Natural killer cell (primary cell): ENCODE measurements at regions not wholly inside any gene's neighbourhood (a gene's known extent, or its start where the extent isn't known, plus 50 kb on each side); places are given as distances from the start of the nearest gene placed in this dataset.
"Not testable (repeated sequence)": the region's sequence is repeated elsewhere in the genome, so short reads cannot be mapped to it uniquely, and the experiment has no call there.

ENCODE experiments used
- ATAC-seq, 3 donors: fragments of 150-1000 bp in 2 of 3; fragments of 200-7000 bp in 1 of 3; cut with Tn5 transposase; 1 replicate in 1 of 3; 2 replicates in 2 of 3; pipeline ENCODE4 v1.10.0; 2021; ENCODE audit warnings: mild to moderate bottlenecking in 2 of 3, moderate library complexity in 2 of 3
- DNase-seq, 2 donors: peaks; one replicate each; pipeline versions ENCODE4 v3.0.0 to v3.0.0-alpha.2; 2013 to 2021; ENCODE audit warnings: mixed read lengths in 1 of 2
- H3K27ac ChIP-seq: one replicate; pipeline ENCODE4 v1.5.1; 2013; ENCODE audit warnings: mild to moderate bottlenecking, low read length
- H3K27me3 ChIP-seq: one replicate; pipeline ENCODE4 v1.6.1; 2013; ENCODE audit warnings: low read length; ENCODE audit not compliant: control insufficient read depth, insufficient read depth
- H3K36me3 ChIP-seq: one replicate; pipeline ENCODE4 v1.6.1; 2013; ENCODE audit warnings: low read length; ENCODE audit not compliant: control insufficient read depth, insufficient read depth
- H3K4me1 ChIP-seq: one replicate; pipeline ENCODE4 v1.6.1; 2013; ENCODE audit warnings: low read length; ENCODE audit not compliant: control insufficient read depth, insufficient read depth
- H3K4me3 ChIP-seq: one replicate; pipeline ENCODE4 v1.5.1; 2013; ENCODE audit warnings: low read length
- H3K9me3 ChIP-seq: one replicate; pipeline ENCODE4 v1.6.1; 2013; ENCODE audit warnings: low read length; ENCODE audit not compliant: control insufficient read depth, insufficient read depth
- H3K27ac Mint-ChIP-seq, 2 donors: one replicate each; pipeline ENCODE4 v1.8.0; 2022; ENCODE audit warnings: mild to moderate bottlenecking in 2 of 2, mixed read lengths in 2 of 2, moderate library complexity in 1 of 2
- H3K27me3 Mint-ChIP-seq, 2 donors: one replicate each; pipeline ENCODE4 v1.8.0; 2022; ENCODE audit warnings: low read depth in 2 of 2, mixed read lengths in 2 of 2
- H3K36me3 Mint-ChIP-seq: one replicate; pipeline ENCODE4 v1.8.0; 2022; ENCODE audit warnings: mixed read lengths
- H3K4me1 Mint-ChIP-seq, 2 donors: one replicate each; pipeline ENCODE4 v1.8.0; 2022; ENCODE audit warnings: mixed read lengths in 2 of 2
- H3K4me3 Mint-ChIP-seq: one replicate; pipeline ENCODE4 v1.8.0; 2022; ENCODE audit warnings: mild to moderate bottlenecking, moderate library complexity, mixed read lengths
- H3K9me3 Mint-ChIP-seq, 2 donors: one replicate each; pipeline ENCODE4 v1.8.0; 2022; ENCODE audit warnings: mixed read lengths in 2 of 2
- WGBS: methylation state at CpG from one replicate; pipeline ENCODE4 v1.1.7; 2013; ENCODE audit warnings: missing lambda C conversion rate; ENCODE audit not compliant: insufficient coverage; 5-methylcytosine and 5-hydroxymethylcytosine counted together
- intact Hi-C: fragments of 100-400 bp; cut with micrococcal nuclease; formaldehyde crosslinking; loops from one replicate; pipeline ENCODE4 v1.14.2; 2022
- TF ChIP-seq, protein P1 (sequence below): fragments of 200-600 bp; IDR thresholded peaks from one replicate; pipeline ENCODE4 v1.8.0; 2022; ENCODE audit warnings: antibody characterized with exemption

DNA sequence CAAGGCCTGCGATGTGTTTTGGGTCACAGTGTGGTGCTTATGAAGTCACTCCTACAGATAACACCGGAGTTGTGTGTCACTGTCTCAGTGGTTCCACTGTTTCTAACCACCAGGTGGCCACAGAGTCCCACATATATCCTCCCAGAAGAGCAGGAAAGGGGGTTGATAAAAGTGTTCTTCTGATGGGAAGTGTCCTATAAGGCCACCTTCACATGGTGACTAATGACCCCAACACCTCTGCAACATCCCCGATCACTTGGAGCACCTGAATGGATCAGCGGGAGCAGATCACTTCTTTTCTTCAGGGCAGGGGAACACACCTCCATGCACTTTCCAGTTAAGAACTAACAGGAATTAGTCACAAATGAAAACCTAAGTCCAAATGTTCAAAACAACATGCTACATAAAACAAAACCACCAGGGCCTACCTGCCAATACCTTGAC lies 111.5 kb downstream of the PPIAL4G start:
- H3K36me3 Mint-ChIP-seq, H3K27me3 Mint-ChIP-seq, H3K27me3 ChIP-seq, H3K9me3 ChIP-seq, H3K9me3 Mint-ChIP-seq, intact Hi-C loops, H3K36me3 ChIP-seq, H3K4me3 ChIP-seq: not testable (repeated sequence)
- peak overlapping the region; percentile 73 for H3K27ac ChIP-seq
- 11% methylated on average over 4 of the region's 4 CpGs for WGBS
- H3K4me1 Mint-ChIP-seq: peaks cover 24 to 25% of the 10 kb centered on the region in 2 donors
- ATAC-seq: peak; percentile 80 to 84 (median 82)
- DNase-seq: peak; percentile 56 to 90
- TF ChIP-seq, protein P1, sequence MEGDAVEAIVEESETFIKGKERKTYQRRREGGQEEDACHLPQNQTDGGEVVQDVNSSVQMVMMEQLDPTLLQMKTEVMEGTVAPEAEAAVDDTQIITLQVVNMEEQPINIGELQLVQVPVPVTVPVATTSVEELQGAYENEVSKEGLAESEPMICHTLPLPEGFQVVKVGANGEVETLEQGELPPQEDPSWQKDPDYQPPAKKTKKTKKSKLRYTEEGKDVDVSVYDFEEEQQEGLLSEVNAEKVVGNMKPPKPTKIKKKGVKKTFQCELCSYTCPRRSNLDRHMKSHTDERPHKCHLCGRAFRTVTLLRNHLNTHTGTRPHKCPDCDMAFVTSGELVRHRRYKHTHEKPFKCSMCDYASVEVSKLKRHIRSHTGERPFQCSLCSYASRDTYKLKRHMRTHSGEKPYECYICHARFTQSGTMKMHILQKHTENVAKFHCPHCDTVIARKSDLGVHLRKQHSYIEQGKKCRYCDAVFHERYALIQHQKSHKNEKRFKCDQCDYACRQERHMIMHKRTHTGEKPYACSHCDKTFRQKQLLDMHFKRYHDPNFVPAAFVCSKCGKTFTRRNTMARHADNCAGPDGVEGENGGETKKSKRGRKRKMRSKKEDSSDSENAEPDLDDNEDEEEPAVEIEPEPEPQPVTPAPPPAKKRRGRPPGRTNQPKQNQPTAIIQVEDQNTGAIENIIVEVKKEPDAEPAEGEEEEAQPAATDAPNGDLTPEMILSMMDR: peak; percentile 85
- H3K4me3 Mint-ChIP-seq: peak overlapping the region; percentile 64
- H3K27ac Mint-ChIP-seq: peak overlapping the region; percentile 92 to 95
- peaks cover 38% of the 10 kb centered on the region for H3K4me1 ChIP-seq

DNA sequence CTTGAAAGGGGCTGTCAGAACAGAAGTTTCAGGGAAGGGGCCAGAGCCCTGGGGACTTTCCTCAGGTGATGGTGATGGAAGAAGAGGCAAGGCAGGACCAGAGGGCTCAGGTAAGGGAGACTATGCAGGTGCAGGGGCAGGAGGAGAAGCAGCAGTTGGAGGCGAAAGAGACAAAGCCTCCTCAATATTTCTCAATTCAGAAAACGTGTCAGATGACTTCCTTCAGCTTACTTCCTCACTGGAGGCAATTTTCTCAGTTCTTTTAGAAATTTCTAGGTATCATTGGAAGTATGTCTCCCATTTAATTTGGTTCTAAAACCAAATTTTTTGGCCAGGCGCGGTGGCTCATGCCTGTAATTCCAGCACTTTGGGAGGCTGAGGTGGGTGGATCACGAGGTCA lies 112.4 kb downstream of the PPIAL4G start:
- H3K27me3 Mint-ChIP-seq, ATAC-seq, H3K27ac ChIP-seq, H3K9me3 ChIP-seq, H3K9me3 Mint-ChIP-seq, H3K4me3 Mint-ChIP-seq, DNase-seq, H3K36me3 Mint-ChIP-seq, intact Hi-C loops, H3K36me3 ChIP-seq, H3K4me3 ChIP-seq, H3K27me3 ChIP-seq: not testable (repeated sequence)
- H3K4me1 ChIP-seq: peaks cover 43% of the 10 kb centered on the region
- peak overlapping the region; percentile 51 to 92 for H3K27ac Mint-ChIP-seq
- H3K4me1 Mint-ChIP-seq: peaks cover 29% of the 10 kb centered on the region in 2 donors
- WGBS: 97% methylated on average over 3 of the region's 5 CpGs

DNA sequence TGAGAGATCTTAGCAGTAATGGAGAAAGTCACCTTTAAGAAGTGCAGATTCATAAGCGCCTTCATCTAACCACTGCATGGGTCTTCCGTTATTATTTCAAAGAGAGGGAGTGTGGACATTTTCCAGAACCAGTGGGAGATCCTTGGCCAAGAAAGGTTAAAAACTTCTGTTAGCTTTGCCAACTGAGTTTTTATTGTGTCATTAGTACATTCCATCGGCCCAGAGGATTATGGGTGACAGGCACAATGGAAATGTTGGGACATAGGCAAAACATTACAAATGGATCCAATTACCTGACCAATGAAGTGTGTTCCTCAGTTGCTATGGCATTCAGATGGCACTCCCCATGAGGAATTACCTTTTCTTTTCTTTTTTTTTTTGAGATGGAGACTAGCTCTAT lies 115.5 kb downstream of the PPIAL4G start:
- no peaks in the 10 kb centered on the region for H3K9me3 Mint-ChIP-seq
- Histone ChIP-seq H3K36me3 (no peaks in the 10 kb centered on the region), H3K4me1 (peaks cover 28% of the 10 kb centered on the region), H3K9me3 (no peaks in the 10 kb centered on the region), H3K27ac (no peak overlapping the region), H3K4me3 (no peak overlapping the region), H3K27me3 (no peaks in the 10 kb centered on the region)
- no peaks in the 10 kb centered on the region for H3K36me3 Mint-ChIP-seq
- H3K4me1 Mint-ChIP-seq: peaks cover 29 to 32% of the 10 kb centered on the region in 2 donors
- WGBS: 98% methylated on average over 3 of the region's 3 CpGs
- no peak for ATAC-seq
- DNase-seq: no peak
- H3K4me3 Mint-ChIP-seq: no peak overlapping the region
- H3K27ac Mint-ChIP-seq: no peak overlapping the region
- TF ChIP-seq, protein P1: no peak
- peaks cover 0 to 19% of the 10 kb centered on the region in 2 donors for H3K27me3 Mint-ChIP-seq
- intact Hi-C loops: no loop called here

DNA sequence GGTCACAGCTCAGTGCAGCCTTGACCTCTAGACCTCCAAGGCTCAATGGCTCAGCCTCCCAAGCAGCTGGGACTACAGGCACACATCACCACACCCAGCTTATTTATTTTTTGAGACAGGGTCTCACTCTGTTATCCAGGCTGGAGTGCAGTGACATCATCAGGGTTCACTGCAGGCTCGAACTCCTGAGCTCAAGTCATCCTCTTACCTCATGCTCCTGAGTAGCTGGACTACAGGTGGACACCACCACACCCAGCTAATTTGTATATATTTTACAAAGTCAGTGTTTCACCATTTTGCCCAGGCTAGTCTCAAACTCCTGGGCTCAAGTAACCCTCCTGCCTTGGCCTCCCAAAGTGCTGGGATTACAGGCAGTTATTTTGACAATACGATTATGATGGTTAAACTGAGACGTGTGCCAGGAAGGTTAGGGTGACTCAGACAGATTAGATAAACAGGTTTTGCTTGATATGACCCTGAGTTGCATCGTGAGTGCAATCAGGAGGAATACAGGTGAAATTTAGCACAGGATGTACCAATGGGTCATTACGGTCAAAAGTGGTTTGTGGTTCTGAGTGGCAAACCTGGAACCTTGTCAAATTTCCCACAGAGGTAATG lies 116.9 kb downstream of the PPIAL4G start:
- H3K4me3 Mint-ChIP-seq, DNase-seq, H3K27me3 ChIP-seq, H3K36me3 ChIP-seq, H3K27ac Mint-ChIP-seq, H3K36me3 Mint-ChIP-seq, H3K9me3 Mint-ChIP-seq, H3K9me3 ChIP-seq, intact Hi-C loops, H3K4me3 ChIP-seq, H3K27ac ChIP-seq, ATAC-seq: not testable (repeated sequence)
- H3K27me3 Mint-ChIP-seq: peaks cover 3 to 30% of the 10 kb centered on the region in 2 donors
- H3K4me1 Mint-ChIP-seq: peaks cover 27 to 32% of the 10 kb centered on the region in 2 donors
- H3K4me1 ChIP-seq: peaks cover 28% of the 10 kb centered on the region
- 46% methylated on average over 4 of the region's 5 CpGs for WGBS

DNA sequence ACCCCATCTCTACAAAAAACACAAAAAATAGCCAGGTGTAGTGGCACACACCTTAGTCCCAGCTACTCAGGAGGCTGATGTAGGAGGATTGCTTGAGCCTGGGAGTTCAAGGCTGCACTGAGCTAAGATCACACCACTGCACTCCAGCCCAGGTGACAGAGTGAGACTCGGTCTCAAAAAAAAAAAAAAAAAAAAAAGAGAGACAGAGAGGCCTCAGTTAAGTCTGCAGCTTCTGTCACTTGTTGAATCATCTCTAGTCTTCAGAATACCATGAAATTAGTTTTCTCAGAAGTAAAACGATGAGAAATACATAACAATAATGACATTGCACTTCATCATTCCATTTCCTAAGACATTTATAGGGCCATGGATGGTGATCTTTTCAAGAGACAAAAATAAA lies 118.0 kb downstream of the PPIAL4G start:
- H3K27ac Mint-ChIP-seq, ATAC-seq, H3K9me3 ChIP-seq, DNase-seq, H3K4me3 ChIP-seq, intact Hi-C loops, H3K4me3 Mint-ChIP-seq, H3K36me3 Mint-ChIP-seq, H3K36me3 ChIP-seq, H3K27ac ChIP-seq, H3K9me3 Mint-ChIP-seq: not testable (repeated sequence)
- Histone ChIP-seq H3K27me3 (peaks cover 14% of the 10 kb centered on the region), H3K4me1 (peaks cover 25% of the 10 kb centered on the region)
- whole genome bisulfite sequencing: 100% methylated on average over 1 of the region's 2 CpGs
- Mint-ChIP-seq H3K27me3 (peaks cover 4 to 38% of the 10 kb centered on the region in 2 donors), H3K4me1 (peaks cover 28 to 33% of the 10 kb centered on the region in 2 donors)

DNA sequence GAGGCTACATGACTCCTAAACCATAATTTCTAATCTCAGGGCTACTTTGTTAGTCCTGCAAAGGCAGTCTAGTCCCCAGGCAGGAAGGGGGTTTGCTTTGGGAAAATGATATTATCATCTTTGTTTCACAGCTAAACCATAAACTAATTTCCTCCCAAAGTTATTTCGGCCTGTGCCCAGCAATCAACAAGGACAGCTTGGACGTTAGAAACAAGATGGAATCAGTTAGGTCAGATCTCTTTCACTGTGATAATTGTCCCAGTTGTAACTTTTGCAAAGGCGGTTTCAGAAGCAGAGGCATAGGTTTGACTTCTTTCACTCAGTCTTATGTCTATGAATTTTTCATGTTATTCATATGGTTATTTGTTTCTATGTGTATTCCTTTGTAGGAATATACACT lies 119.1 kb downstream of the PPIAL4G start:
- intact Hi-C loops, H3K9me3 ChIP-seq, ATAC-seq, H3K9me3 Mint-ChIP-seq, DNase-seq, H3K27ac ChIP-seq, H3K36me3 Mint-ChIP-seq, H3K4me3 Mint-ChIP-seq, H3K36me3 ChIP-seq, H3K4me3 ChIP-seq: not testable (repeated sequence)
- Histone ChIP-seq H3K4me1 (peaks cover 25% of the 10 kb centered on the region), H3K27me3 (peaks cover 14% of the 10 kb centered on the region)
- peak overlapping the region in 1 of 2 donors; percentile 41 for H3K27ac Mint-ChIP-seq
- H3K4me1 Mint-ChIP-seq: peaks cover 28 to 33% of the 10 kb centered on the region in 2 donors
- WGBS: 75% methylated on average over 3 of the region's 3 CpGs
- peaks cover 4 to 39% of the 10 kb centered on the region in 2 donors for H3K27me3 Mint-ChIP-seq
